H1 (cell line): ENCODE measurements at regions not wholly inside any gene's neighbourhood (a gene's known extent, or its start where the extent isn't known, plus 50 kb on each side); places are given as distances from the start of the nearest gene placed in this dataset.

Source experiments
- CTCF ChIA-PET: fragments of 300-600 bp; sonication (Branson Sonifier 250); formaldehyde crosslinking; loops from one replicate; lab custom pipeline; 2021; ENCODE audit not compliant: partially characterized antibody; lab: Charles Lee
- POLR2A ChIA-PET: fragments of 300-600 bp; sonication (Branson Sonifier 250); formaldehyde crosslinking; loops from one replicate; lab custom pipeline; 2021; ENCODE audit warnings: inconsistent platforms; ENCODE audit not compliant: partially characterized antibody; lab: Charles Lee
- DNase-seq, 2 experiments: peaks; one replicate each; pipeline versions ENCODE4 v3.0.0 to v3.0.0-alpha.2; 2010 to 2022; ENCODE audit warnings: low spot score in 2 of 2, low read depth in 1 of 2, mixed read lengths in 1 of 2
- FAIRE-seq: peaks from 2 replicates; lab custom pipeline; 2011; peaks lifted over from hg19 to GRCh38; lab: Jason Lieb, UNC
- H2AFZ ChIP-seq: 2 replicates; pipeline ENCODE4 v1.8.1; 2012; ENCODE audit warnings: low read length, inconsistent platforms
- H2AK5ac ChIP-seq: 2 replicates; pipeline ENCODE4 v1.6.1; 2013; ENCODE audit warnings: low read depth, low read length
- H2BK120ac ChIP-seq: replicated peaks from 2 replicates; pipeline ENCODE3; 2013; ENCODE audit warnings: low read depth, low read length, inconsistent platforms
- H2BK12ac ChIP-seq: 2 replicates; pipeline ENCODE4 v1.6.1; 2013; ENCODE audit warnings: low read depth, low read length
- H2BK15ac ChIP-seq: 2 replicates; pipeline ENCODE4 v1.6.1; 2013; ENCODE audit warnings: low read length
- H2BK20ac ChIP-seq: 2 replicates; pipeline ENCODE4 v1.6.1; 2013; ENCODE audit warnings: low read length
- H2BK5ac ChIP-seq: 2 replicates; pipeline ENCODE4 v1.6.1; 2013; ENCODE audit warnings: low read depth, low read length
- H3K14ac ChIP-seq: 2 replicates; pipeline ENCODE4 v1.6.1; 2013; ENCODE audit warnings: inconsistent platforms; ENCODE audit not compliant: insufficient read length
- H3K18ac ChIP-seq: 2 replicates; pipeline ENCODE4 v1.6.1; 2013; ENCODE audit warnings: low read length; ENCODE audit errors: extremely low read depth
- H3K23ac ChIP-seq: 2 replicates; pipeline ENCODE4 v1.6.1; 2013; ENCODE audit warnings: inconsistent platforms; ENCODE audit not compliant: insufficient read length
- H3K23me2 ChIP-seq: 2 replicates; pipeline ENCODE4 v1.6.1; 2013; ENCODE audit warnings: low read depth, low read length
- H3K27ac ChIP-seq: 2 replicates; pipeline ENCODE4 v1.6.1; 2011; ENCODE audit warnings: low read depth, low read length, inconsistent platforms
- H3K27me3 ChIP-seq, 4 experiments: replicated peaks in 1 of 4; 1 replicate in 1 of 4; 2 replicates in 3 of 4; pipeline versions ENCODE4 v1.6.1 to v1.8.1; 2011 to 2013; ENCODE audit warnings: low read length in 3 of 4, mild to moderate bottlenecking in 3 of 4, inconsistent platforms in 2 of 4, mixed read lengths in 2 of 4, moderate library complexity in 1 of 4; ENCODE audit not compliant: control insufficient read depth in 3 of 4, insufficient read depth in 3 of 4; ENCODE audit errors: extremely low read depth in 1 of 4
- H3K36me3 ChIP-seq, 4 experiments: 2 replicates each; pipeline versions ENCODE4 v1.6.1 to v1.8.1; 2011 to 2013; ENCODE audit warnings: mild to moderate bottlenecking in 4 of 4, low read length in 3 of 4, moderate library complexity in 2 of 4, control low read depth in 1 of 4, inconsistent platforms in 1 of 4; ENCODE audit not compliant: insufficient read depth in 4 of 4, control insufficient read depth in 2 of 4
- H3K4ac ChIP-seq: replicated peaks from 2 replicates; pipeline ENCODE3; 2013; ENCODE audit warnings: low read length, low read depth, mixed read lengths, inconsistent platforms; ENCODE audit not compliant: insufficient read length
- H3K4me1 ChIP-seq, 4 experiments: replicated peaks in 1 of 4; 1 replicate in 1 of 4; 2 replicates in 3 of 4; pipeline versions ENCODE4 v1.6.1 to v1.8.1; 2011 to 2013; ENCODE audit warnings: low read length in 3 of 4, inconsistent platforms in 2 of 4, mixed read lengths in 1 of 4; ENCODE audit not compliant: insufficient read depth in 4 of 4, control insufficient read depth in 3 of 4
- H3K4me2 ChIP-seq, 2 experiments: 2 replicates each; pipeline versions ENCODE4 v1.6.1 to v1.8.1; 2011 to 2013; ENCODE audit warnings: low read depth in 2 of 2, low read length in 2 of 2, control low read depth in 1 of 2, inconsistent platforms in 1 of 2, mild to moderate bottlenecking in 1 of 2; ENCODE audit not compliant: insufficient read depth in 1 of 2
- H3K4me3 ChIP-seq, 4 experiments: fragments of 200-600, 300-600 bp in 1 of 4; sonication (generic), shearing (Covaris generic), sonication (Bioruptor Twin) in 1 of 4; 2 replicates each; pipeline versions ENCODE4 v1.5.1 to v1.8.1; 2011 to 2016; ENCODE audit warnings: low read length in 4 of 4, low read depth in 3 of 4, control low read depth in 2 of 4, inconsistent platforms in 2 of 4, mild to moderate bottlenecking in 2 of 4, mixed read lengths in 1 of 4, moderate library complexity in 1 of 4; ENCODE audit not compliant: insufficient read depth in 2 of 4; ENCODE audit errors: extremely low read depth in 1 of 4
- H3K56ac ChIP-seq: replicated peaks from 2 replicates; pipeline ENCODE3; 2013; ENCODE audit warnings: low read depth, mild to moderate bottlenecking, mixed read lengths, low read length, inconsistent platforms; ENCODE audit not compliant: insufficient read length
- H3K79me1 ChIP-seq: 2 replicates; pipeline ENCODE4 v1.6.1; 2013; ENCODE audit warnings: low read depth, low read length, control low read depth
- H3K79me2 ChIP-seq, 2 experiments: 2 replicates each; pipeline versions ENCODE4 v1.6.1 to v1.8.1; 2012 to 2013; ENCODE audit warnings: low read length in 2 of 2, mild to moderate bottlenecking in 2 of 2, inconsistent platforms in 1 of 2; ENCODE audit not compliant: insufficient read depth in 2 of 2, control insufficient read depth in 1 of 2
- H3K9ac ChIP-seq, 4 experiments: replicated peaks in 1 of 4; 1 replicate in 1 of 4; 2 replicates in 3 of 4; pipeline versions ENCODE4 v1.6.1 to v1.8.1; 2011 to 2013; ENCODE audit warnings: low read depth in 3 of 4, low read length in 3 of 4, control low read depth in 2 of 4, mild to moderate bottlenecking in 2 of 4, moderate library complexity in 2 of 4, inconsistent platforms in 1 of 4; ENCODE audit errors: extremely low read depth in 1 of 4
- H3K9me3 ChIP-seq, 2 experiments: 2 replicates each; pipeline versions ENCODE4 v1.6.1 to v1.8.1; 2012 to 2013; ENCODE audit warnings: mild to moderate bottlenecking in 2 of 2, moderate library complexity in 2 of 2, control low read depth in 1 of 2, inconsistent platforms in 1 of 2, low read depth in 1 of 2, low read length in 1 of 2, mixed read lengths in 1 of 2; ENCODE audit not compliant: insufficient read depth in 2 of 2
- H4K20me1 ChIP-seq, 2 experiments: replicated peaks in 1 of 2; 2 replicates each; pipeline versions ENCODE3 to v1.8.1; 2011 to 2013; ENCODE audit warnings: inconsistent platforms in 2 of 2, low read length in 2 of 2, mild to moderate bottlenecking in 1 of 2; ENCODE audit not compliant: insufficient read depth in 2 of 2, control insufficient read depth in 1 of 2
- H4K5ac ChIP-seq: 2 replicates; pipeline ENCODE4 v1.6.1; 2013; ENCODE audit warnings: low read length, low read depth, mixed read lengths, inconsistent platforms; ENCODE audit not compliant: insufficient read length
- H4K8ac ChIP-seq: 2 replicates; pipeline ENCODE4 v1.8.0; 2013; ENCODE audit warnings: mild to moderate bottlenecking, moderate library complexity, low read length, inconsistent platforms; ENCODE audit not compliant: insufficient read depth; ENCODE audit errors: extremely low read depth
- H4K91ac ChIP-seq: replicated peaks from 2 replicates; pipeline ENCODE3; 2013; ENCODE audit warnings: low read length, mixed read lengths, inconsistent platforms; ENCODE audit not compliant: insufficient read length
- CEBPB ChIP-seq: IDR thresholded peaks from 2 replicates; pipeline ENCODE4 v1.6.1; 2012; ENCODE audit warnings: low read depth, low read length
- HDAC2 ChIP-seq, 2 experiments: fragments of 300-600 bp in 1 of 2; sonication (generic) in 1 of 2; IDR thresholded peaks; 2 replicates each; pipeline ENCODE4 v1.6.1; 2011 to 2012; ENCODE audit warnings: low read depth in 2 of 2, low read length in 2 of 2, mild to moderate bottlenecking in 2 of 2, moderate library complexity in 2 of 2, borderline replicate concordance in 1 of 2, inconsistent platforms in 1 of 2
- POU5F1 ChIP-seq: IDR thresholded peaks from 2 replicates; pipeline ENCODE4 v1.6.1; 2011; ENCODE audit warnings: low read depth, mild to moderate bottlenecking, low read length, moderate library complexity
- SIN3A ChIP-seq, 2 experiments: IDR thresholded peaks in 1 of 2; conservative IDR thresholded peaks in 1 of 2; 2 replicates each; pipeline ENCODE4 v1.6.1; 2011 to 2012; ENCODE audit warnings: low read length in 2 of 2, improper control_type of control experiment in 1 of 2, low read depth in 1 of 2, mild to moderate bottlenecking in 1 of 2
- SRF ChIP-seq: IDR thresholded peaks from 2 replicates; pipeline ENCODE4 v1.6.1; 2011; ENCODE audit warnings: mild to moderate bottlenecking, low read depth, low read length, moderate library complexity
- WGBS, 2 experiments: shearing (Covaris generic) in 1 of 2; methylation state at CpG; one replicate each; pipeline versions ENCODE4 v1.1.6 to v1.1.7; 2013 to 2015; ENCODE audit warnings: low lambda C conversion rate in 2 of 2, mixed read lengths in 2 of 2, inconsistent platforms in 1 of 2, low coverage in 1 of 2, missing lambda C conversion rate in 1 of 2; ENCODE audit not compliant: insufficient replicate concordance in 2 of 2, insufficient coverage in 1 of 2, insufficient read length in 1 of 2; ENCODE audit errors: extremely low coverage in 1 of 2, missing lambda C conversion rate in 1 of 2; 5-methylcytosine and 5-hydroxymethylcytosine counted together
- TF ChIP-seq, protein P1 (sequence below): IDR thresholded peaks from 2 replicates; pipeline ENCODE4 v1.6.1; 2011; ENCODE audit warnings: low read length, improper control_type of control experiment

DNA sequence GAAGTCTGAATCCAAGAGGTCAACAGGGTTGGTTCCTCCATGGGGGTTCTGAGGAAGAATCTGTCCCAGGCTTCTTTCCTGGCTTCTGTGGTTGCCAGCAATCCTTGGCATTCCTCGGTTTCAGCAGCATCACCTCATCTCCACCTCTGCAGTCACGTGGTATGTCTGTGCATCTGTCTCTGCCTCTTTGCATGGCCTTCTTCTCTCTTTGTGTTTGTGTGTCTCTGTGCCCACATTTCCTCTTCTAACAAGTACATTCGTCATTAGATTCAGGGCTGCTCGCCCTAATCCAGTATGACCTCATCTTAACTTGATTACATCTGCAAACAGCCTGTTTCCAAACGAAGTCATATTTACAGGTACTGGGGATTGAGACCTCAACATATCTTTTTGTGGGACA is 114.0 kb downstream of the BCOR start:
- Histone ChIP-seq H3K36me3 (no peaks in the 10 kb centered on the region), H3K4me3 (no peak overlapping the region), H3K4me2 (no peak overlapping the region), H3K79me2 (no peaks in the 10 kb centered on the region), H2BK5ac (no peak overlapping the region), H2BK12ac (no peak overlapping the region; the same call in 1 of the 2 replicates), H3K4me1 (peaks cover 0 to 5% (median 2%) of the 10 kb centered on the region in 4 experiments; a peak in 3 of 7 replicates), H3K18ac (no peak overlapping the region), H4K8ac (no peak overlapping the region), H2BK15ac (no peak overlapping the region), H4K20me1 (no peaks in the 10 kb centered on the region), H3K27ac (no peak overlapping the region), H3K9ac (no peak overlapping the region), H3K79me1 (no peaks in the 10 kb centered on the region), H2BK120ac (no peak overlapping the region), H3K23me2 (no peaks in the 10 kb centered on the region; the same call in 1 of the 2 replicates)
- CTCF ChIA-PET: interaction anchor here (0.6 to 1.5 kb wide), 3 partner anchors 13 to 268 kb away, joined by 3 to 4 read pairs (median 3); no protein-coding TSS in a partner anchor
- no peak for TF ChIP-seq HDAC2 (IDR thresholded peaks at IDR 0.05; ENCODE audit: borderline replicate concordance in 1 of 2, low read depth in 2 of 2, low read length in 2 of 2)
- TF ChIP-seq CEBPB: no peak
- no peak for TF ChIP-seq POU5F1
- no peak for TF ChIP-seq SIN3A (conservative IDR thresholded peaks at IDR 0.05 in 1 of 2, IDR thresholded peaks at IDR 0.05 in 1 of 2; ENCODE audit: low read depth in 1 of 2, low read length in 2 of 2)
- TF ChIP-seq SRF: no peak
- TF ChIP-seq, protein P1, sequence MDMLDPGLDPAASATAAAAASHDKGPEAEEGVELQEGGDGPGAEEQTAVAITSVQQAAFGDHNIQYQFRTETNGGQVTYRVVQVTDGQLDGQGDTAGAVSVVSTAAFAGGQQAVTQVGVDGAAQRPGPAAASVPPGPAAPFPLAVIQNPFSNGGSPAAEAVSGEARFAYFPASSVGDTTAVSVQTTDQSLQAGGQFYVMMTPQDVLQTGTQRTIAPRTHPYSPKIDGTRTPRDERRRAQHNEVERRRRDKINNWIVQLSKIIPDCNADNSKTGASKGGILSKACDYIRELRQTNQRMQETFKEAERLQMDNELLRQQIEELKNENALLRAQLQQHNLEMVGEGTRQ: no peak
- TF ChIP-seq, all 59 proteins: peak for 0
- Histone ChIP-seq H2AFZ (no peak overlapping the region), H3K27me3 (no peaks in the 10 kb centered on the region), H4K5ac (no peak overlapping the region), H4K91ac (no peak overlapping the region), H3K9me3 (no peaks in the 10 kb centered on the region), H3K23ac (no peak overlapping the region), H3K4ac (no peak overlapping the region), H3K56ac (no peak overlapping the region), H2AK5ac (no peak overlapping the region), H2BK20ac (no peak overlapping the region), H3K14ac (no peak overlapping the region)
- no peak for FAIRE-seq
- 90% methylated on average over 5 of the region's 5 CpGs; no CpG with 5 or more reads in 1 of the 2 experiments for WGBS, 2 experiments
- no peak for DNase-seq
- POLR2A ChIA-PET: no interaction called here
